Mucosa of rectum (tissue), 2 donors: ENCODE measurements at regions not wholly inside any gene's neighbourhood (a gene's known extent, or its start where the extent isn't known, plus 50 kb on each side); places are given as distances from the start of the nearest gene placed in this dataset.
"Not testable (repeated sequence)": the region's sequence is repeated elsewhere in the genome, so short reads cannot be mapped to it uniquely, and the experiment has no call there.

Source experiments
- H3K27ac ChIP-seq, 2 donors: one replicate each; pipeline ENCODE4 v1.7.0; 2013; ENCODE audit warnings: inconsistent platforms in 2 of 2, low read depth in 2 of 2, low read length in 2 of 2
- H3K27me3 ChIP-seq, 2 donors: one replicate each; pipeline ENCODE4 v1.7.0; 2013; ENCODE audit warnings: low read length in 2 of 2; ENCODE audit not compliant: control insufficient read depth in 2 of 2, insufficient read depth in 2 of 2
- H3K36me3 ChIP-seq, 2 donors: one replicate each; pipeline ENCODE4 v1.7.0; 2013; ENCODE audit warnings: low read length in 2 of 2; ENCODE audit not compliant: control insufficient read depth in 2 of 2, insufficient read depth in 2 of 2
- H3K4me1 ChIP-seq, 2 donors: one replicate each; pipeline ENCODE4 v1.7.0; 2013; ENCODE audit warnings: low read length in 2 of 2, mild to moderate bottlenecking in 1 of 2; ENCODE audit not compliant: control insufficient read depth in 2 of 2, insufficient read depth in 2 of 2
- H3K4me3 ChIP-seq, 2 donors: one replicate each; pipeline ENCODE4 v1.7.0; 2013; ENCODE audit warnings: low read length in 2 of 2
- H3K9ac ChIP-seq, 2 donors: one replicate each; pipeline ENCODE4 v1.7.0; 2013; ENCODE audit warnings: low read length in 2 of 2, low read depth in 1 of 2, mild to moderate bottlenecking in 1 of 2
- H3K9me3 ChIP-seq, 2 donors: one replicate each; pipeline ENCODE4 v1.7.0; 2013; ENCODE audit warnings: low read length in 2 of 2; ENCODE audit not compliant: control insufficient read depth in 2 of 2
- donor health status: healthy.
- donor health status: Normal muscosa, but diverticular disease.

GRCh38 chr14:65833267-65833880 lies 420.8 kb downstream of the FUT8 start:
- no peaks in the 10 kb centered on the region for H3K9me3 ChIP-seq
- H3K4me1 ChIP-seq: peaks cover 0 to 3% of the 10 kb centered on the region in 2 donors
- no peaks in the 10 kb centered on the region for H3K36me3 ChIP-seq
- H3K4me3 ChIP-seq: no peak overlapping the region
- no peaks in the 10 kb centered on the region for H3K27me3 ChIP-seq
- H3K27ac ChIP-seq: no peak overlapping the region
- H3K9ac ChIP-seq: no peak overlapping the region

- H3K4me3 ChIP-seq: no peak overlapping the region
- H3K9me3 ChIP-seq: no peaks in the 10 kb centered on the region
- H3K27ac ChIP-seq: no peak overlapping the region
- no peaks in the 10 kb centered on the region for H3K27me3 ChIP-seq
- H3K4me1 ChIP-seq: peaks cover 0 to 3% of the 10 kb centered on the region in 2 donors
- no peak overlapping the region for H3K9ac ChIP-seq
- no peaks in the 10 kb centered on the region for H3K36me3 ChIP-seq
Measured at GRCh38 chr14:65834051-65834450, 421.5 kb downstream of the FUT8 start.

GRCh38 chr14:65834812-65835211 lies 422.3 kb downstream of the FUT8 start:
- Histone ChIP-seq H3K27me3 (no peaks in the 10 kb centered on the region), H3K4me3 (no peak overlapping the region), H3K36me3 (no peaks in the 10 kb centered on the region), H3K9me3 (no peaks in the 10 kb centered on the region), H3K27ac (no peak overlapping the region), H3K9ac (no peak overlapping the region), H3K4me1 (peaks cover 0 to 3% of the 10 kb centered on the region in 2 donors)

GRCh38 chr14:65835501-65835900 lies 423.0 kb downstream of the FUT8 start:
- H3K27me3 ChIP-seq: no peaks in the 10 kb centered on the region
- no peaks in the 10 kb centered on the region for H3K9me3 ChIP-seq
- no peaks in the 10 kb centered on the region for H3K36me3 ChIP-seq
- no peak overlapping the region for H3K4me3 ChIP-seq
- peaks cover 0 to 3% of the 10 kb centered on the region in 2 donors for H3K4me1 ChIP-seq
- no peak overlapping the region for H3K9ac ChIP-seq
- no peak overlapping the region for H3K27ac ChIP-seq

- no peaks in the 10 kb centered on the region for H3K36me3 ChIP-seq
- no peaks in the 10 kb centered on the region for H3K9me3 ChIP-seq
Measured at GRCh38 chr14:65838565-65838964, 426.0 kb downstream of the FUT8 start.

GRCh38 chr14:65840118-65840751 lies 427.7 kb downstream of the FUT8 start:
- Histone ChIP-seq H3K36me3 (no peaks in the 10 kb centered on the region), H3K9ac (no peak overlapping the region), H3K9me3 (no peaks in the 10 kb centered on the region), H3K4me3 (no peak overlapping the region), H3K27ac (no peak overlapping the region), H3K4me1 (no peaks in the 10 kb centered on the region), H3K27me3 (no peaks in the 10 kb centered on the region)

More at GRCh38 chr14:65838565-65838964, 426.0 kb downstream of the FUT8 start:
- H3K4me3 ChIP-seq: no peak overlapping the region
- H3K4me1 ChIP-seq: no peaks in the 10 kb centered on the region
- no peaks in the 10 kb centered on the region for H3K27me3 ChIP-seq
- H3K9ac ChIP-seq: no peak overlapping the region
- no peak overlapping the region for H3K27ac ChIP-seq

- H3K4me1 ChIP-seq: no peaks in the 10 kb centered on the region
- no peaks in the 10 kb centered on the region for H3K27me3 ChIP-seq
- no peak overlapping the region for H3K4me3 ChIP-seq
- no peak overlapping the region for H3K27ac ChIP-seq
- no peaks in the 10 kb centered on the region for H3K36me3 ChIP-seq
- H3K9me3 ChIP-seq: no peaks in the 10 kb centered on the region
- no peak overlapping the region for H3K9ac ChIP-seq
Measured at GRCh38 chr14:65840786-65841185, 428.3 kb downstream of the FUT8 start.

GRCh38 chr14:65846196-65846868 lies 433.8 kb downstream of the FUT8 start:
- Histone ChIP-seq H3K4me3 (no peak overlapping the region), H3K27ac (peak overlapping the region in 1 of 2 donors; percentile 17), H3K36me3 (no peaks in the 10 kb centered on the region), H3K9me3 (no peaks in the 10 kb centered on the region), H3K27me3 (no peaks in the 10 kb centered on the region), H3K4me1 (no peaks in the 10 kb centered on the region), H3K9ac (no peak overlapping the region)

- Histone ChIP-seq H3K9me3 (no peaks in the 10 kb centered on the region), H3K9ac (no peak overlapping the region), H3K4me1 (no peaks in the 10 kb centered on the region), H3K36me3 (no peaks in the 10 kb centered on the region), H3K27me3 (no peaks in the 10 kb centered on the region), H3K4me3 (no peak overlapping the region), H3K27ac (peak overlapping the region in 1 of 2 donors; percentile 25)
Measured at GRCh38 chr14:65847075-65847847, 434.7 kb downstream of the FUT8 start.

- H3K9ac ChIP-seq, H3K9me3 ChIP-seq, H3K4me3 ChIP-seq, H3K27me3 ChIP-seq, H3K4me1 ChIP-seq, H3K36me3 ChIP-seq: not testable (repeated sequence)
- H3K27ac ChIP-seq: peak overlapping the region in 1 of 2 donors; percentile 6
Measured at GRCh38 chr14:65847931-65848330, 435.4 kb downstream of the FUT8 start.
